Cardiac muscle cell (in vitro differentiated cells and primary cell): ENCODE measurements at regions not wholly inside any gene's neighbourhood (a gene's known extent, or its start where the extent isn't known, plus 50 kb on each side); places are given as distances from the start of the nearest gene placed in this dataset.

ENCODE experiments used
- DNase-seq, 2 donors: peaks; one replicate each; pipeline versions ENCODE4 v3.0.0 to v3.0.0-alpha.2; 2010 to 2017; ENCODE audit warnings: low read depth in 1 of 2, low spot score in 1 of 2
- H3K27ac ChIP-seq: fragments of 200-600 bp; sonication (generic); 2 replicates; pipeline ENCODE4 v1.5.1; 2016
- H3K27me3 ChIP-seq: fragments of 200-600 bp; sonication (generic); 2 replicates; pipeline ENCODE4 v1.6.0; 2016; ENCODE audit warnings: control low read depth
- H3K36me3 ChIP-seq: fragments of 200-600 bp; sonication (generic); 2 replicates; pipeline ENCODE4 v1.5.1; 2016; ENCODE audit warnings: control low read depth
- H3K4me1 ChIP-seq: fragments of 200-600 bp; sonication (generic); 2 replicates; pipeline ENCODE4 v1.8.1; 2017; ENCODE audit warnings: low read depth, mild to moderate bottlenecking, mixed run types
- H3K4me3 ChIP-seq: fragments of 200-600 bp; sonication (generic); 2 replicates; pipeline ENCODE4 v1.5.1; 2016; ENCODE audit warnings: mild to moderate bottlenecking
- H3K9me3 ChIP-seq: fragments of 200-600 bp; sonication (generic); 2 replicates; pipeline ENCODE4 v1.5.1; 2017; ENCODE audit warnings: low read depth, mild to moderate bottlenecking, control low read depth
- CTCF ChIP-seq: IDR thresholded peaks from 2 replicates; pipeline ENCODE4 v1.5.1; 2012; ENCODE audit warnings: low read depth, mild to moderate bottlenecking, low read length

DNA sequence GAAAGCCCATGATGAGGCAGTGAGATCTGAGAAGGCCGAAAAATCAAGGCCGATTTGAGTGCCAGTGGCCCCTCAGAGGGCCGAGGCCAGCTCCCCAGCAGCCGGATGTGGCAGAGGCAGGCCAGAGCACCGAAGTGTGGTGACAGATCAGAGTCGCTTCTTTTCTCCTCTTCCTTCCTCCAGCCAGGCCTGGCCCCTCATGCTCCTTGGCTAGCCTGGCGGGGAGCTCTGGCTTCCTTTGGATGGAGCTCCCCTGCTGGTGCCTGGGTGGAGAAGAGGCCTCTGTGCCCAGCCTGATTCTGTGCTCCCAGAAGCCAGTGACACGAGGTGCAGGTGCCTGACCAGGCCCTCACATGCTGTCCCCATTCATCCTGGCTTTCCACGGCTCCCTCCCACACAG, 127.2 kb upstream of the PABPC4L start:
- H3K27me3 ChIP-seq = no peaks in the 10 kb centered on the region
- TF ChIP-seq CTCF = no peak
- DNase-seq = no peak
- no peaks in the 10 kb centered on the region for H3K4me1 ChIP-seq
- no peak overlapping the region for H3K27ac ChIP-seq
- no peaks in the 10 kb centered on the region for H3K9me3 ChIP-seq
- no peaks in the 10 kb centered on the region for H3K36me3 ChIP-seq
- no peak overlapping the region for H3K4me3 ChIP-seq

DNA sequence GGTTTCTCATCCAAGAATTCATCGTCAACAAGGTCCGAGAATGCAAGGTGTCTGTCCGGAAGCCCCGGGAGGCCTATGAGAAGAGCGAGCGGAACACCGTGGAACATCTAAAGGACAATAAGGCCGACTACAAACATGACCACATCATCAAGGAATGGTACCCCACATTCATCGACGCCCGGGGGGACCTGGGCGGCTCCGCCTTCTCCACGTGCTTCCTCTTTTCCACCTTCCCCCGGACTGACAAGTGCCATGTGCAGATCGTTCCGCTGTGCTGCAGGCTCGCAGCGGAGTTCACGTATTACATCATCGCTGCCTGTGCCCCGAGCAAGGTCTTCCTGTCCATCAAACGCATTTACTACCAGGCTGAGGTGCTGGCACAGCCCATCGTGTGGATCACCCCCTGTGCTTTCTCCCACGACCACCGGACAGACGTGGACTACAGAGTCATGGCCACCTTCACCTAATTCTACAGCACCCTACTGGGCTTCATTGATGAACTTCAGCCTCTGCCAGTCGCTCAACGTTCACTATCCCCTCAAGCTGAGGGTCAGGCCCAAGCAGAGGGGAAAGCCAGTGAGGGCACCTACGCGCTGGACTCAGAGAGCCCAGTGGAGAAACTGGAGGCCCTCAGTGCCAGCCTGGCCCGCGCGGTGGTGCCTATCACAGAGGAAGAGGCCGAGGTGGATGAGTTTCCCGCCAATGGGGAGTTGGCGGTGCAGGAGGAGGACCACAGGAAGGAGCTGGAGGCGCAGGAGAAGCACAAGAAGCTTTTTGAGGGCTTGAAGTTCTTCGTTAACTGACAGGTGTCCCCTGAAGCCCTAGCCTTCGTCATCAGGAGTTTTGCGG, 125.9 kb upstream of the PABPC4L start:
- no peaks in the 10 kb centered on the region for H3K4me1 ChIP-seq
- H3K27ac ChIP-seq = no peak overlapping the region
- no peak for DNase-seq

GRCh38 chr4:134326866-134327265, 125.3 kb upstream of the PABPC4L start:
- H3K4me1 ChIP-seq = no peaks in the 10 kb centered on the region
- H3K9me3 ChIP-seq = no peaks in the 10 kb centered on the region
- no peaks in the 10 kb centered on the region for H3K27me3 ChIP-seq
- H3K27ac ChIP-seq = no peak overlapping the region
- no peaks in the 10 kb centered on the region for H3K36me3 ChIP-seq
- TF ChIP-seq CTCF = no peak
- H3K4me3 ChIP-seq = no peak overlapping the region
- DNase-seq = no peak

More for the DNA sequence above, 125.9 kb upstream of the PABPC4L start:
- Histone ChIP-seq H3K27me3 (no peaks in the 10 kb centered on the region), H3K36me3 (no peaks in the 10 kb centered on the region), H3K4me3 (no peak overlapping the region), H3K9me3 (no peaks in the 10 kb centered on the region)
- TF ChIP-seq CTCF = no peak

DNA sequence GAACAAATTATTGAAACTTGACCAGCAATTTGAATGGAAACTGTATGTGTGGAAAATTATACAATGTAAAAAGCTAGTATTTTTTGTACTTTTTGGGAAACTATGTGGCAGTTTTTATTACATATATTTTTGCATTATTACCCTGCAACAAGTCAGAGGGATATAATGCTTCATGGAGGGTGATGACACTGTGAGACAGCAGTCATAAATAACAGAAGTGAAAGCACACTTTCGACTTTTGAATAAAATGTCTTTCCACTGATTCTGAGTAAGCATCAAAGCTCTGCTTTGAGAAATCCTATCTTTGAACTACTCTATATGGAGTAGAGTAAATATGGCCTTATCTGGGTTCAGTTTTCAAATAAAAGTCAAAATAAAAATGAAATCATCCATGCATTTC, 122.6 kb upstream of the PABPC4L start:
- no peak overlapping the region for H3K27ac ChIP-seq
- no peak for DNase-seq

DNA sequence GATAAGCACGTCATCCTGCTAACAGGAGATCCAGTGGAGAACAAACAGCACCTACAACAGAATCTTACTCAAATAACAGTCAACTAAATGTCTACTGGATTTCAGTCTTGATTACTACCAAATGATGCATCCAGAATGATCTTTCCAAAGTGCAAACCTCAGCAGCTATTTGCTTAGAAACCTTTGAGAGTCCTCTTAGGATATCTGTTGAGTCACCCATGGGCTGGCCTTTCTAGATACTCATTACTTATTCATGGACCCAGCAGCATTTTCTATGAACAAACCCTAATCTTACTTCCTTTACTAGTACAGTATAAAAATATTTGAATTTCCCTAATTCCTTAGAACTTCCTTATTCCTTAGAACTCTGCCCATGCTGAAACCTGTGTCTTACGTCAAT, 118.5 kb upstream of the PABPC4L start:
- Histone ChIP-seq H3K27ac (no peak overlapping the region), H3K4me3 (no peak overlapping the region), H3K27me3 (no peaks in the 10 kb centered on the region), H3K9me3 (no peaks in the 10 kb centered on the region), H3K36me3 (no peaks in the 10 kb centered on the region), H3K4me1 (no peaks in the 10 kb centered on the region)
- no peak for TF ChIP-seq CTCF
- no peak for DNase-seq

More for the DNA sequence above, 122.6 kb upstream of the PABPC4L start:
- Histone ChIP-seq H3K36me3 (no peaks in the 10 kb centered on the region), H3K4me1 (no peaks in the 10 kb centered on the region), H3K27me3 (no peaks in the 10 kb centered on the region), H3K4me3 (no peak overlapping the region), H3K9me3 (no peaks in the 10 kb centered on the region)
- no peak for TF ChIP-seq CTCF
